HEK293 (cell line): ENCODE measurements at regions not wholly inside any gene's neighbourhood (a gene's known extent, or its start where the extent isn't known, plus 50 kb on each side); places are given as distances from the start of the nearest gene placed in this dataset.
A peak's percentile ranks its signal among the peaks of the same experiment; 100 is the strongest.

ENCODE experiments used
- CTCF ChIP-seq: fragments of 450-650 bp; formaldehyde crosslinking; IDR thresholded peaks from 2 replicates; pipeline ENCODE4 v1.5.1; 2016; ENCODE audit warnings: missing biosample characterization, missing genetic modification characterization
- PRDM6 ChIP-seq: fragments of 450-650 bp; formaldehyde crosslinking; IDR thresholded peaks from 2 replicates; pipeline ENCODE4 v1.5.1; 2017; ENCODE audit warnings: missing biosample characterization, missing genetic modification characterization
- SALL2 ChIP-seq: fragments of 450-650 bp; formaldehyde crosslinking; IDR thresholded peaks from 2 replicates; pipeline ENCODE4 v1.5.0; 2017; ENCODE audit warnings: missing biosample characterization, mild to moderate bottlenecking, missing genetic modification characterization, borderline replicate concordance
- SP3 ChIP-seq: fragments of 450-650 bp; formaldehyde crosslinking; IDR thresholded peaks from 2 replicates; pipeline ENCODE4 v1.5.1; 2016; ENCODE audit warnings: missing biosample characterization, missing genetic modification characterization
- WT1 ChIP-seq: fragments of 450-650 bp; formaldehyde crosslinking; IDR thresholded peaks from 2 replicates; pipeline ENCODE4 v1.5.1; 2016; ENCODE audit warnings: missing biosample characterization, missing genetic modification characterization
- ZBTB10 ChIP-seq: fragments of 450-650 bp; formaldehyde crosslinking; IDR thresholded peaks from 2 replicates; pipeline ENCODE4 v1.5.1; 2016; ENCODE audit warnings: missing biosample characterization, missing genetic modification characterization
- ZBTB20 ChIP-seq: fragments of 450-650 bp; formaldehyde crosslinking; IDR thresholded peaks from 2 replicates; pipeline ENCODE4 v1.5.1; 2016; ENCODE audit warnings: missing biosample characterization, missing genetic modification characterization
- ZBTB8A ChIP-seq: fragments of 450-650 bp; formaldehyde crosslinking; IDR thresholded peaks from 2 replicates; pipeline ENCODE4 v1.5.1; 2016; ENCODE audit warnings: missing biosample characterization, missing genetic modification characterization
- ZNF138 ChIP-seq: fragments of 450-650 bp; formaldehyde crosslinking; IDR thresholded peaks from 2 replicates; pipeline ENCODE4 v1.5.1; 2016; ENCODE audit warnings: missing biosample characterization, missing genetic modification characterization, borderline replicate concordance
- ZNF501 ChIP-seq: fragments of 450-650 bp; formaldehyde crosslinking; IDR thresholded peaks from 2 replicates; pipeline ENCODE4 v1.5.1; 2016; ENCODE audit warnings: missing biosample characterization, missing genetic modification characterization
- ZNF76 ChIP-seq: fragments of 450-650 bp; formaldehyde crosslinking; IDR thresholded peaks from 2 replicates; pipeline ENCODE4; 2016; ENCODE audit warnings: low read depth, missing biosample characterization, missing genetic modification characterization, borderline replicate concordance
- TF ChIP-seq, protein P1 (sequence below): fragments of 450-650 bp; formaldehyde crosslinking; IDR thresholded peaks from 2 replicates; pipeline ENCODE4 v1.5.1; 2016; ENCODE audit warnings: missing biosample characterization, missing genetic modification characterization
- TF ChIP-seq, protein P2 (sequence below): fragments of 450-650 bp; formaldehyde crosslinking; IDR thresholded peaks from 2 replicates; pipeline ENCODE4 v1.5.1; 2016; ENCODE audit warnings: missing biosample characterization, missing genetic modification characterization

DNA sequence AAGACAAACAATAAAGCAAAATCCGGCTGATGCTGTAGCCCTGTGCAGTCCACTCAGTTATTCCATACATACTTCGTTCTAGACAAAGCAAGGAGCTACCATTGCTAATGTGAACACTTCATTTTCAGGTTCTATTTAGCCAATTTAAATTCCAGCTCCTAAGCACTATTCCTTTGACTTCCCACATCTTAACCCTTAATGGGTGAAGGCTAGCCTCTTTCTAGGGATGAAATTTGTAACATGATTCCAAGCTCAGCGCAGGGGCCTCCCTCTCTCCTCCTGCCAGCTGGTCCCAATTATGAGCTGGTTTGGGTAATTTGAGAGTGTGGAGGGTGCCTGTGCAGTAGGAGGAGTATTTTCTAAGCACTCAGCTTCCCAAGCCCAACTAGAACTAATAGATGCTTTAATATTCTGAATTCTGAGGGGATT lies 53.9 kb upstream of the PTGFRN start:
- TF ChIP-seq, protein P1, sequence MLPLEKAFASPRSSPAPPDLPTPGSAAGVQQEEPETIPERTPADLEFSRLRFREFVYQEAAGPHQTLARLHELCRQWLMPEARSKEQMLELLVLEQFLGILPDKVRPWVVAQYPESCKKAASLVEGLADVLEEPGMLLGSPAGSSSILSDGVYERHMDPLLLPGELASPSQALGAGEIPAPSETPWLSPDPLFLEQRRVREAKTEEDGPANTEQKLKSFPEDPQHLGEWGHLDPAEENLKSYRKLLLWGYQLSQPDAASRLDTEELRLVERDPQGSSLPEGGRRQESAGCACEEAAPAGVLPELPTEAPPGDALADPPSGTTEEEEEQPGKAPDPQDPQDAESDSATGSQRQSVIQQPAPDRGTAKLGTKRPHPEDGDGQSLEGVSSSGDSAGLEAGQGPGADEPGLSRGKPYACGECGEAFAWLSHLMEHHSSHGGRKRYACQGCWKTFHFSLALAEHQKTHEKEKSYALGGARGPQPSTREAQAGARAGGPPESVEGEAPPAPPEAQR (tag by site-specific recombination) = no peak
- TF ChIP-seq ZBTB8A (tag by site-specific recombination) (peak; percentile 31; the same call in 1 of the 2 replicates), CTCF (tag by site-specific recombination) (no peak), ZNF138 (tag by site-specific recombination) (no peak), SALL2 (tag by site-specific recombination) (no peak), ZBTB10 (no peak), ZNF501 (tag by site-specific recombination) (peak; percentile 63; the same call in 1 of the 2 replicates), PRDM6 (tag by site-specific recombination) (peak; percentile 54; the same call in 1 of the 2 replicates), ZNF76 (tag by site-specific recombination) (no peak), WT1 (tag by site-specific recombination) (peak; percentile 85), ZBTB20 (tag by site-specific recombination) (no peak), SP3 (no peak)
- TF ChIP-seq, protein P2, sequence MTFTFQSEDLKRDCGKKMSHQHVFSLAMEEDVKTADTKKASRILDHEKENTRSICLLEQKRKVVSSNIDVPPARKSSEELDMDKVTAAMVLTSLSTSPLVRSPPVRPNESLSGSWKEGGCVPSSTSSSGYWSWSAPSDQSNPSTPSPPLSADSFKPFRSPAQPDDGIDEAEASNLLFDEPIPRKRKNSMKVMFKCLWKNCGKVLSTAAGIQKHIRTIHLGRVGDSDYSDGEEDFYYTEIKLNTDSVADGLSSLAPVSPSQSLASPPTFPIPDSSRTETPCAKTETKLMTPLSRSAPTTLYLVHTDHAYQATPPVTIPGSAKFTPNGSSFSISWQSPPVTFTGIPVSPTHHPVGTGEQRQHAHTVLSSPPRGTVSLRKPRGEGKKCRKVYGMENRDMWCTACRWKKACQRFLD (tag by site-specific recombination) = no peak
